Kasumi-1 (cell line): ENCODE measurements at regions not wholly inside any gene's neighbourhood (a gene's known extent, or its start where the extent isn't known, plus 50 kb on each side); places are given as distances from the start of the nearest gene placed in this dataset.
"Not testable (repeated sequence)": the region's sequence is repeated elsewhere in the genome, so short reads cannot be mapped to it uniquely, and the experiment has no call there.

Experiments used
- DNase-seq, 2 experiments: peaks; one replicate each; lab custom pipeline; 2025; lab: John Stamatoyannopoulos, UW

GRCh38 chr3:38966811-38967692, 84.7 kb downstream of the SCN11A start:
- DNase-seq = no peak

GRCh38 chr3:38964646-38965045, 87.1 kb downstream of the SCN11A start:
- DNase-seq = no peak

- no peak for DNase-seq
Observed at GRCh38 chr3:38964204-38964603, 87.5 kb downstream of the SCN11A start.

- peak; percentile 50 to 64 for DNase-seq
Observed at GRCh38 chr3:38960953-38961622, 90.7 kb downstream of the SCN11A start.

- DNase-seq = no peak
Observed at GRCh38 chr3:38960042-38960622, 91.6 kb downstream of the SCN11A start.

GRCh38 chr3:38958026-38958720, 93.6 kb downstream of the SCN11A start:
- DNase-seq = no peak

GRCh38 chr3:38957296-38957695, 94.4 kb downstream of the SCN11A start:
- DNase-seq = no peak

GRCh38 chr3:38952721-38953120, 99.0 kb downstream of the SCN11A start:
- no peak for DNase-seq

- not testable (repeated sequence) for DNase-seq
Observed at GRCh38 chr3:38951167-38951566, 100.6 kb downstream of the SCN11A start.

GRCh38 chr3:38950581-38950980, 101.2 kb downstream of the SCN11A start:
- DNase-seq = no peak

- DNase-seq = no peak
Observed at GRCh38 chr3:38949994-38950393, 101.8 kb downstream of the SCN11A start.

- no peak for DNase-seq
Observed at GRCh38 chr3:38940394-38940793, 111.3 kb downstream of the SCN11A start.

GRCh38 chr3:38925351-38925750, 109.3 kb upstream of the SCN10A start:
- no peak for DNase-seq

- no peak for DNase-seq
Observed at GRCh38 chr3:38916706-38917105, 100.7 kb upstream of the SCN10A start.

- no peak for DNase-seq
Observed at GRCh38 chr3:38907426-38907825, 91.4 kb upstream of the SCN10A start.

- no peak for DNase-seq
Observed at GRCh38 chr3:38890426-38890825, 74.4 kb upstream of the SCN10A start.

GRCh38 chr3:38878646-38879045, 62.6 kb upstream of the SCN10A start:
- DNase-seq = no peak
